HUES64 (cell line): ENCODE measurements at regions not wholly inside any gene's neighbourhood (a gene's known extent, or its start where the extent isn't known, plus 50 kb on each side); places are given as distances from the start of the nearest gene placed in this dataset.

Experiments used
- H3K27ac ChIP-seq: 2 replicates; pipeline ENCODE4 v1.7.0; 2013; ENCODE audit warnings: low read depth, low read length, inconsistent platforms
- H3K27me3 ChIP-seq: 2 replicates; pipeline ENCODE4 v1.6.1; 2013; ENCODE audit warnings: mild to moderate bottlenecking, low read length; ENCODE audit not compliant: insufficient read depth
- H3K36me3 ChIP-seq: 2 replicates; pipeline ENCODE4 v1.6.1; 2013; ENCODE audit warnings: mild to moderate bottlenecking, low read length; ENCODE audit not compliant: insufficient read depth
- H3K4me1 ChIP-seq: 2 replicates; pipeline ENCODE4 v1.6.1; 2013; ENCODE audit warnings: mild to moderate bottlenecking, low read length, moderate library complexity; ENCODE audit not compliant: insufficient read depth
- H3K4me3 ChIP-seq: 2 replicates; pipeline ENCODE4 v1.5.1; 2013; ENCODE audit warnings: mild to moderate bottlenecking, low read length, moderate library complexity
- H3K9ac ChIP-seq: 2 replicates; pipeline ENCODE4 v1.6.1; 2013; ENCODE audit warnings: mild to moderate bottlenecking, low read depth, low read length
- H3K9me3 ChIP-seq: 2 replicates; pipeline ENCODE4 v1.6.1; 2013; ENCODE audit warnings: low read depth, low read length; ENCODE audit not compliant: insufficient read depth
- WGBS: fragments of 150-250, 120-280 bp; methylation state at CpG from one replicate; pipeline ENCODE4 v1.1.7; 2013; ENCODE audit warnings: missing lambda C conversion rate; 5-methylcytosine and 5-hydroxymethylcytosine counted together

DNA sequence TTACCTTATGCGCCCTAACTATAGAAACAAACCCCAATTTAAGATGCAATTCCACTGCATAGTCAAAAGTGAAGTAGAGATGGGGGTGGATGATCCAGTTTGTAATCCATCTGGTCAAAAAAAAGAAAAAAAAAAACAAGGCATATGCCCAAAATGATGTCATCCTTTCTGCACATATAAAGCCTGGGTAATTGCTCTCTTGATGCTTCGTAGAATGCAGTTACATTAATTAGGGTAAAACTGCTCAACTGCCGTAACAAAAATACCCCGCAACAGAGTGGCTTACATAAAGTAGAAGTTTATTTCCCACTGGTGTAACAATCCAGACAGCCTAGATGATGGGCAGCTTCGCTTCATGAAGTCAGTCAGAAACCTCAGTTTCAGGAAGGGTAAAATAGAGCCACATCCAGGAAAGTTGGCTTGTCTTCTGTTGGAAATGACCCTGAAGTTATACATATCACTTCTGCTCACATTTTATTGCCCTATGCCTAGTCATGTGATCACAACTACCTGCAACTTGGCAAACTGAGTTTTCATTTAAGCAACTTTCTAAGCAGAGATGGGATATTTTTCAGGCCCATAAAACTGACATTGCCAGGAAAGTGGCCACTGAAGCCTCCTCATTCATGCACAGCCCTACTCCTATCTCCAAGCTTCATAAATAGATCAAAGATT is 221.7 kb downstream of the C1orf94 start:
- Histone ChIP-seq H3K27ac (no peak overlapping the region), H3K9me3 (0 out of 2 replicates have a peak, but pooled peaks cover 4% of the 10 kb centered on the region), H3K4me3 (no peak overlapping the region), H3K36me3 (no peaks in the 10 kb centered on the region), H3K4me1 (peaks cover 22% of the 10 kb centered on the region), H3K27me3 (no peaks in the 10 kb centered on the region), H3K9ac (no peak overlapping the region)
- 93% methylated on average over 4 of the region's 5 CpGs for WGBS

DNA sequence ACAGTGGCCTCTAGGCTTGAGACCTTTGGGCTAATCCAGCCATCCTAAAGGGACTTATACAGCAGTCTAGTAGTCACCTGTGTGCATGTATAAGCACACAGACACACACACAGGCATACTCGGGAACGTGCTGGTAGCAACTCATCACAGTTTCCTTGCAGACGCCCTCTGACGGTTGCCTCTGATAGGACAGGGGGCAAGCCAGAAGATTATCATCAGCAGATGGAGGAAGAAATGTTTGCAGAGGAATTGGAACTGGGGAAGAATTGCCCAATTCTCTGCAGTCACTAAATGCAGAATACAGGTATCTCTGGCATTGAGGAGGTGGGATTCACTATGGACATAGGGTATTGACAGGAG is 222.2 kb downstream of the C1orf94 start:
- Histone ChIP-seq H3K36me3 (no peaks in the 10 kb centered on the region), H3K4me3 (no peak overlapping the region), H3K27ac (no peak overlapping the region), H3K27me3 (no peaks in the 10 kb centered on the region), H3K9me3 (0 out of 2 replicates have a peak, but pooled peaks cover 4% of the 10 kb centered on the region), H3K4me1 (peaks cover 22% of the 10 kb centered on the region), H3K9ac (no peak overlapping the region)
- WGBS, result 88% methylated on average over 4 of the region's 4 CpGs

DNA sequence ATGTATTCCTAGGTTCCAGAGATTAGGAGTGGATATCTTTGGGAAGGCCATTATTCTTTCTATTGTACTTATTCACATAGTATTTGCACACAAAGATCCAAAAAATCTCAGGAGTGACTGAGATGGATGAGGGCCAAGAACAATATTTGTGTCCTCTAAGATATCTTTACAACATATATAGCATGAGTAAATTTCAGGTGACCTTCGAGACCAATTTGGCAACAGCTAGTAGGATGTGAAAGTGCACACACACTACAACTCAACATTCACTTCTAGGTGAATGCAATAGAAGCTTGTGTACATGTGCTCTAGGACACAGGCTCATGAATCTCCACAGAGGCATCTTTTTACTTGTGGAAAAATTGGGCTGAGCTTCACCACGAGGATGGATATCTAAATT is 224.0 kb downstream of the C1orf94 start:
- H3K36me3 ChIP-seq, result no peaks in the 10 kb centered on the region
- H3K9ac ChIP-seq, result no peak overlapping the region
- 0 out of 2 replicates have a peak, but pooled peaks cover 4% of the 10 kb centered on the region for H3K9me3 ChIP-seq
- peaks cover 11% of the 10 kb centered on the region for H3K4me1 ChIP-seq
- H3K27ac ChIP-seq, result no peak overlapping the region
- no peak overlapping the region for H3K4me3 ChIP-seq
- no peaks in the 10 kb centered on the region for H3K27me3 ChIP-seq
- WGBS, result 86% methylated on average over 2 of the region's 2 CpGs

GRCh38 chr1:34403156-34403555 is 226.4 kb downstream of the C1orf94 start:
- Histone ChIP-seq H3K36me3 (no peaks in the 10 kb centered on the region), H3K27me3 (no peaks in the 10 kb centered on the region), H3K27ac (no peak overlapping the region), H3K4me1 (no peaks in the 10 kb centered on the region), H3K9ac (no peak overlapping the region), H3K9me3 (0 out of 2 replicates have a peak, but pooled peaks cover 2% of the 10 kb centered on the region), H3K4me3 (no peak overlapping the region)

- H3K9ac ChIP-seq, result no peak overlapping the region
- no peaks in the 10 kb centered on the region for H3K4me1 ChIP-seq
Measured at GRCh38 chr1:34404804-34405203, 228.1 kb downstream of the C1orf94 start.

GRCh38 chr1:34405266-34405959 is 228.7 kb downstream of the C1orf94 start:
- Histone ChIP-seq H3K27me3 (no peaks in the 10 kb centered on the region), H3K4me3 (no peak overlapping the region), H3K36me3 (no peaks in the 10 kb centered on the region), H3K4me1 (no peaks in the 10 kb centered on the region), H3K9me3 (0 out of 2 replicates have a peak, but pooled peaks cover 2% of the 10 kb centered on the region), H3K9ac (no peak overlapping the region), H3K27ac (no peak overlapping the region)
- WGBS, result 95% methylated on average over 2 of the region's 2 CpGs

More at GRCh38 chr1:34404804-34405203, 228.1 kb downstream of the C1orf94 start:
- H3K4me3 ChIP-seq, result no peak overlapping the region
- 0 out of 2 replicates have a peak, but pooled peaks cover 2% of the 10 kb centered on the region for H3K9me3 ChIP-seq
- H3K36me3 ChIP-seq, result no peaks in the 10 kb centered on the region
- no peak overlapping the region for H3K27ac ChIP-seq
- no peaks in the 10 kb centered on the region for H3K27me3 ChIP-seq

DNA sequence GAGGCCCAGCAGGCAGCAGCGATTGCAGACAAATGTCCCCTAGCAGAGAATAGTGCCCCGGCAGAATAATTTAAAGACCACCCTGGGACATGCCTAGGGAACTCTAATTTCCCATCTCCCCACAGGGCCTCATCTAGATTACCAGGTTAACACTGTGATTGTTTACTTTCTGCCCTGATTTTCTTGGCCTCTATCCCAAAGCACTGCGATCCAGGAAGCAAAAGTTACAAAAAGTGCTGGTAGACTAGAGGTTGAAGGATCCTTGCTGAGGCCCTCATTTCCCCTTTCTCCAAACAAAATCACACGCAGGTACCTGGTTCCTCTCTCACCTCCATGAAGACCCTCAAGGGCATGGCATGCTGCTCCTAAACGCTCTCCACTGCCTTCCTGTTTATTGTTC is 229.7 kb downstream of the C1orf94 start:
- Histone ChIP-seq H3K9me3 (0 out of 2 replicates have a peak, but pooled peaks cover 2% of the 10 kb centered on the region), H3K27ac (no peak overlapping the region), H3K36me3 (no peaks in the 10 kb centered on the region), H3K4me3 (no peak overlapping the region), H3K4me1 (no peaks in the 10 kb centered on the region), H3K27me3 (no peaks in the 10 kb centered on the region), H3K9ac (no peak overlapping the region)
- WGBS, result 81% methylated on average over 5 of the region's 5 CpGs

DNA sequence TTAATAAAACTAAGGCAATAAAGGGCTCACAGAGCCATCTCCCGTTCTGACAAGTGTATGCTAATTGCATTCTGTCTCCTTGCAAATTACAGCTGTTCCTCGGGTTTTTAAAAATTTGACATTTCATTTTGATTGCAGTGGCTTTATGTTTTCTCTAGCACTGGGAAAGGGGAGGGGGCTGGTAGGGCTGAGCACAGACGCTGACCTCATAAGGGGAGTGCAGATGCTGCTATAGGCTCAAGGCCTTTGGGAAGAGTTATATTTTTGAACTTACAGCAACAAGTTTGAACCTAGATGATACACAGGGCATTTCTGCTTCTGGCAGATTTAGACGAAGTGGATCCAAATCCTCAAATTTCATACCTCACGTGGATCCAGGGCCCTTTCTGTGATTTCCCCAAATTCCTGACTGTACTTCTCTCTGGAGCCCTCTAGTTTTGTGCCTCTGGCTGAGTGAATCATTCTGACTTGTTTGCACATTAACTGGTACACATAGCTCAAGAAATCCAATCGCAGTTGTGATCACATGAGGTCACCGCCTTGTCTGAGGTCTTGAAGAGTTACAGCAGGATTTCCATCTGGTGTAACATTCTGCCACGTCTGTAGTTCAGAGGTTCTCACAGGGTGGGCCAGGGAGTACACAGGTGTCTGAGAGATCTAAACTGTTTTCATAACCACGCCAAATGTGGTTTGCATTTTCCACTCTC is 230.3 kb downstream of the C1orf94 start:
- 91% methylated on average over 9 of the region's 9 CpGs for WGBS
- Histone ChIP-seq H3K36me3 (no peaks in the 10 kb centered on the region), H3K9ac (no peak overlapping the region), H3K4me1 (no peaks in the 10 kb centered on the region), H3K4me3 (no peak overlapping the region), H3K9me3 (0 out of 2 replicates have a peak, but pooled peaks cover 2% of the 10 kb centered on the region), H3K27me3 (no peaks in the 10 kb centered on the region), H3K27ac (no peak overlapping the region)

- no peak overlapping the region for H3K9ac ChIP-seq
- H3K4me1 ChIP-seq, result no peaks in the 10 kb centered on the region
- 90% methylated on average over 4 of the region's 4 CpGs for WGBS
- 0 out of 2 replicates have a peak, but pooled peaks cover 1% of the 10 kb centered on the region for H3K9me3 ChIP-seq
- no peak overlapping the region for H3K27ac ChIP-seq
- no peaks in the 10 kb centered on the region for H3K36me3 ChIP-seq
- H3K4me3 ChIP-seq, result no peak overlapping the region
- H3K27me3 ChIP-seq, result no peaks in the 10 kb centered on the region
Measured at GRCh38 chr1:34408011-34408410, 231.3 kb downstream of the C1orf94 start.

DNA sequence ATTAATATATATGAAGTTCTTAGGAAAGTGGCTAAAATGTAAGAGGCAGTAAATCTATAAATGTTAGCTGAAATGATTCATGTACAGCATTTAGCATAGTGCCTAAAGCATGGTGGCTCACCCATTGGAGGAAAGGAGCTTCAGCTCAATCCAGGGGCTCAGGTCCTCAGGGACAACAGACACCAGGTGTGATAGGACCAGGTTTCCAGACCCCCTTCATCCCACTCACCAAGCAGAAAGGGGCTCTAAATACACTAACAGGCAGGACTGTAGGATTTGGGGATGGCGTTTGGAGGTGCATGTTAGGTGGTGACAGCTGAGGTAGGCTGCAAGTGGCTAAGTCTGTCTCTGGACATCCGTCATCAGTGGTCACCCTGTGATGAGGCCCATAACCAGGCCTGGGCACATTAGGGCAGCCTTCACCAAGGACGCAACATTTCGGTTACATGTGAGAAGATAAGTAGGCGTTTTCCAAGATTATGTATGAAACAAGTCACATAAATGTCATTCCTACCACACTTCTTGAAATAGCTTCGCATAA is 233.1 kb downstream of the C1orf94 start:
- WGBS, result 95% methylated on average over 5 of the region's 6 CpGs
- H3K36me3 ChIP-seq, result no peaks in the 10 kb centered on the region
- H3K9ac ChIP-seq, result no peak overlapping the region
- no peak overlapping the region for H3K27ac ChIP-seq
- no peaks in the 10 kb centered on the region for H3K9me3 ChIP-seq
- no peak overlapping the region for H3K4me3 ChIP-seq
- H3K27me3 ChIP-seq, result no peaks in the 10 kb centered on the region
- H3K4me1 ChIP-seq, result no peaks in the 10 kb centered on the region
